H54 (cell line): ENCODE measurements at regions not wholly inside any gene's neighbourhood (a gene's known extent, or its start where the extent isn't known, plus 50 kb on each side); places are given as distances from the start of the nearest gene placed in this dataset.
"Not testable (repeated sequence)": the region's sequence is repeated elsewhere in the genome, so short reads cannot be mapped to it uniquely, and the experiment has no call there.

ENCODE experiments used
- DNase-seq: peaks from one replicate; pipeline ENCODE4 v3.0.0; 2011; ENCODE audit warnings: low spot score, mixed read lengths; ENCODE audit not compliant: insufficient read length
- FAIRE-seq: peaks from 3 replicates; lab custom pipeline; 2011; peaks lifted over from hg19 to GRCh38; lab: Jason Lieb, UNC
- POLR2A ChIP-seq: IDR thresholded peaks from 2 replicates; pipeline ENCODE4 v1.6.1; 2011; ENCODE audit warnings: low read depth, mild to moderate bottlenecking, low read length

- no peak for DNase-seq
- no peak for FAIRE-seq
- TF ChIP-seq POLR2A = no peak
Observed at GRCh38 chr6:86148586-86148985, 505.9 kb upstream of the SYNCRIP start.

- no peak for TF ChIP-seq POLR2A
Observed at GRCh38 chr6:86147859-86148258, 505.2 kb upstream of the SYNCRIP start.

GRCh38 chr6:86147311-86147710, 504.6 kb upstream of the SYNCRIP start:
- no peak for FAIRE-seq
- no peak for TF ChIP-seq POLR2A
- DNase-seq = no peak

More at GRCh38 chr6:86147859-86148258, 505.2 kb upstream of the SYNCRIP start:
- no peak for FAIRE-seq
- DNase-seq = no peak

- not testable (repeated sequence) for DNase-seq, FAIRE-seq
Observed at GRCh38 chr6:86146751-86147150, 504.1 kb upstream of the SYNCRIP start.

- TF ChIP-seq POLR2A = no peak
- FAIRE-seq = no peak
Observed at GRCh38 chr6:86142326-86142725, 499.6 kb upstream of the SYNCRIP start.

GRCh38 chr6:86128130-86128814, 485.6 kb upstream of the SYNCRIP start:
- FAIRE-seq (no peak), DNase-seq (no peak)
- no peak for TF ChIP-seq POLR2A

More at GRCh38 chr6:86142326-86142725, 499.6 kb upstream of the SYNCRIP start:
- no peak for DNase-seq

GRCh38 chr6:86122086-86122485, 479.4 kb upstream of the SYNCRIP start:
- DNase-seq = no peak
- TF ChIP-seq POLR2A = no peak
- no peak for FAIRE-seq

GRCh38 chr6:86118271-86118670, 475.6 kb upstream of the SYNCRIP start:
- no peak for DNase-seq
- FAIRE-seq = no peak
- no peak for TF ChIP-seq POLR2A

- no peak for TF ChIP-seq POLR2A
- DNase-seq = no peak
- no peak for FAIRE-seq
Observed at GRCh38 chr6:86107985-86108384, 465.3 kb upstream of the SYNCRIP start.

GRCh38 chr6:86087954-86088353, 445.3 kb upstream of the SYNCRIP start:
- TF ChIP-seq POLR2A = no peak
- no peak for DNase-seq
- FAIRE-seq = no peak

- no peak for TF ChIP-seq POLR2A
- no peak for DNase-seq
- no peak for FAIRE-seq
Observed at GRCh38 chr6:86079938-86080337, 437.3 kb upstream of the SYNCRIP start.

GRCh38 chr6:86070151-86070550, 427.5 kb upstream of the SYNCRIP start:
- TF ChIP-seq POLR2A = no peak
- FAIRE-seq = no peak
- no peak for DNase-seq

- DNase-seq, FAIRE-seq: not testable (repeated sequence)
Observed at GRCh38 chr6:86065002-86065401, 422.3 kb upstream of the SYNCRIP start.

GRCh38 chr6:86057293-86057980, 414.8 kb upstream of the SYNCRIP start:
- not testable (repeated sequence) for DNase-seq, FAIRE-seq

- FAIRE-seq (no peak), DNase-seq (no peak)
- TF ChIP-seq POLR2A = no peak
Observed at GRCh38 chr6:86045038-86045437, 402.4 kb upstream of the SYNCRIP start.
